HG03103 (cell line): ENCODE measurements at regions not wholly inside any gene's neighbourhood (a gene's known extent, or its start where the extent isn't known, plus 50 kb on each side); places are given as distances from the start of the nearest gene placed in this dataset.

Experiments used
- ATAC-seq: cut with Tn5 transposase; IDR thresholded peaks from one replicate; pipeline ENCODE4 v1.9.1; 2021; ENCODE audit warnings: low read depth; ENCODE audit not compliant: unreplicated experiment

DNA sequence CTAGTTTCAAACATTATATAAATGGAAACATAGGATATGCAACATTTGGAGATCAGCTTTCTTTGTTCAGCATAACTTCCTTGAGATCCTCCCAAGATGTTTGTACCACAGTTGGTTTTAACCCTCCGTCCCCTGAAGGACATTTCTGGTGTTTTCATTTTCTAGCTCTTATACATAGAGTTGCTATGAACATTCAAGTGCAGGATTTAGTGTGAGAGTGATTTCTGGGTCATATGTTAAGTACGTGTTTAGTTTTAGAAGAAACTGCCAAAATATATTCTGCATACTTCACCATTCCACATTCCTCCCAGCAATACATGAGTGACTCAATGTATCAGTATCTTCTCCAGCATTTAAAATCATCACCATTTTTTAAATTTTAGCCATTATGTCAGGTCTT is 588.7 kb upstream of the PFKP start:
- ATAC-seq = no peak

DNA sequence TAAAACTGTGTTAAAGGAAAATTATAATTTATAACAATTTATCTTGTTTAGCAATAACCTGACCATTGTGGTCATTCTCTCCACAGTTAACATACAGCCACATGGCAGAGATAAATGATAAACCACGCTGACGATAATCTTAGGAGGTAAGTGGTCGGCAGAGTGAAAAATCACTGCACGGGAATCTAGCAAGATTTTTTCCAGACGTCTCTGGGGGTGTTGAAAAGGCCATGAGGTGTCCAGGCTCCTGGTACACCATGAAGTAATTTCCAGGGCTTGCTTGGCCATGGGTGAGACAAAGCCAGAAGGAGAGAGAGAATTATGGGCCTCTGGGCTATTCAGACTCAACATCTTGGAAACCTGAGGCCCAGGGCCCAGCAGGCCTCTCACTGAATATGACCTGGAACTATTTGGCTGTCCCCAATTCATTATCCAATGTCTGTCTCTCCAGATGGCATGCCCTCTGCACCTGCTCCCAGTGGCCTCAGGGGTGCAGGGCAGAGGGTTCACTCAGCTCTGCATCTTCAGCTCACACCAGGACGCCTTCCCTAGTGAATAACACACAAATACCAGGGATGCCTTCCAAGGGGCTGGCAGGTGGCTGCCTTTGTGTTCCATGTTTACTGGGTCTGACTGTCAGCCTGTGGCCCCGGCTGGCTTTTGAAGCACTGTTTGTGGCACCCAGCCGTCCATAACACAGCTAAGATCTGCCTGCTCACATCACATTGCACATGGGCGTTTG is 590.4 kb upstream of the PFKP start:
- no peak for ATAC-seq

DNA sequence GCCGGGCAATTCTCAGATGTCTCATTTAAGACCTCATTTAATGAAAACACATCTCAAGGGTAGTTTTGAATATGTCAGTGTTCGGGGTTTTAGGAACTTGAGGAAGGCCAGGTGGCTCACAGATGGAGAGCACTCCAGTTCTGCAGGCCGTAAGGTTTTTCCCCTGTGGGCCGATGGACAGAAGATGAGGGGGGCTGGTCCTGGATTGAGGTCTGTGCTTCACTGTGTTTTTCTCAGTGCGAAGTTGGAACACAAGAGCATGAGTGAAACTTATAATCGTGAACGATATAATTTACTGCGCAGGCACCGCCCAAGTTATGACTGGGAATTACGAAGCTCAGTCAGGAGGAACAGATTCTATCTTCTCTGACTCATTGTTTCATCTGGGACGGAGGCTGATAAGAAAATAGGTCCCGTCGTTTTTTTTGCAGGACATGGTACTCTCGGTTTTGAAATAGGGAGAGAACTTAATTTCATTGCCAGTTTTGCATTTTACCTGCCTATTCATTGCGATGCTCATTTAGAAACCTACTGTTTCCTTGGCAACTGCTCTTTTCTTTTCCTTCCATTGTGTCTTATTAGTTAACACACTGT is 591.0 kb upstream of the PFKP start:
- ATAC-seq = no peak

GRCh38 chr10:2475711-2476217 is 591.6 kb upstream of the PFKP start:
- no peak for ATAC-seq

- no peak for ATAC-seq
Observed at GRCh38 chr10:2471811-2472210, 595.5 kb upstream of the PFKP start.

DNA sequence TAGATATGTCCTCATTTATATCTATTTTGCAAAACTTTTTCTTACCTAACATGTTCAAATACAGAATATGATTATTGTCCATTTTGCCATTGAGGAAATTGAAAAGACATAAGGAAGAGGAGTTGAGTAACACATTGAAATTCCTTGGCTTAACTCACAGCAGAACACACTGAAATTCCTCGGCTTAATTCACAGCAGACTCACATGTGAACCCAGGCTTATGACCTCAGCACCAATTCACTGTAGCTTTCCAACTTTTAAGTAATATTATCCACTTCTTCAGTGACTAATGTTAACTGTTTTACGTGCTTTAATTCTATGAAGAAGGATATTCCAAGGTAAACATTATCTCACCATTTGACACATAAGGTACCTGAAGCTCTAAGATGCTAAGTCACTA is 597.5 kb upstream of the PFKP start:
- ATAC-seq = no peak

- no peak for ATAC-seq
Observed at GRCh38 chr10:2464483-2464882, 602.9 kb upstream of the PFKP start.

GRCh38 chr10:2463316-2463715 is 604.0 kb upstream of the PFKP start:
- no peak for ATAC-seq

DNA sequence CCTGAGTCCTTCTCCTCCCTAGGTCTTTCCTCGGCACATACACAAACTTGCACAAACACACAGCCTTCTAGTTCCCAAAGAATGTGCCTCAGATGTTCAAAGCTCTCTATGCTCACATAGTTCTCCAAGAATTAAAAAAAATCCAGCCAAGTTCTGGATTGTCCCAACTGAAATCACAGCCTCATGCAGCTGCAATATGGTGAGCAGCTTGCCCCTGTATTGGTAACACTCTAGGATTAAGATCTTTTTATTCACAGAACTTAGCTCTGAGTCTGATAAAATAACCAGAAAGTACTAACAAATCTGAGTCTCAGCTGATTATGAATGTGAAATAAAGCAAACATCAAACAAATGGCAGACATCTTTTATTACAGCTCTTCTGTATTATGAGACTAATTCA is 604.8 kb upstream of the PFKP start:
- ATAC-seq = no peak

GRCh38 chr10:2460812-2461211 is 606.5 kb upstream of the PFKP start:
- no peak for ATAC-seq

GRCh38 chr10:2459713-2460112 is 607.6 kb upstream of the PFKP start:
- ATAC-seq = no peak

- ATAC-seq = no peak
Observed at GRCh38 chr10:2456834-2457233, 610.5 kb upstream of the PFKP start.

GRCh38 chr10:2445370-2445769 is 622.0 kb upstream of the PFKP start:
- no peak for ATAC-seq

DNA sequence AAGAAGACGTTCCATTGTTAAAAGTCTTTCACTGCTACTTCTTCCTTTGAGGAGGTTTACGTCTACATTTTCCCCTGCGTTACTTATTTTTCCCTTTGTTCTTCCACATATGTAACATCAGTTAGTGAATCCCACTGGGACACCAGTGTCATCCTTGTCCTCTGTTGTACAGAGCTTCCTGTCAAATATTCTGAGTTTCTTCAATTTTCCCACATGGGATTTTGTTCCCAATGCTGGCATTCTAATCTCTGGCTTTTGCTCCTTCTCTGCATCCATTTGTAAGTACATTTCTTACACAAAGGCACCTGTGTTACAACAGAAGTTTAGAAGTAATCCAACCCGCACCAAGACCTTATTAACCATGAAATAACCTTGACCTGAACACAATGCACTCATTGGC is 627.4 kb upstream of the PFKP start:
- no peak for ATAC-seq

DNA sequence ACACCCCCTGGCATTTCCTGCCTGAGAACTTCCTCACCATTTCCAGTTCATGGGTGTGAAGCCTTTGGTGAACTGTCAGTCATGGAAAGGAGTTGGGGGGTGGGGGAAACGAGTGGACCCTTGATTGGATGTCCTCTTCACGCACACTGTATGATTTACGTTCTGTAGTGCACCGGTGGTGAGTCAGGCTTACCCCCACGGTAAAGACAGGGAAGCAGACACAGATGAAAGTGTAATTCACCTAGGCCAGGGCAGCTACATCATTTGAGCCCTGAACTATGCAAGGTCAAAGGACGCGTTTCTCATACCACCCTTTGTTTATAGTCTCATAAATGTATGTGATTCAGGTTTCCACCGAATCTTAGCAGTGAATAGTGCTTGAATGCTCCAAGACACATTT is 628.3 kb upstream of the PFKP start:
- no peak for ATAC-seq

DNA sequence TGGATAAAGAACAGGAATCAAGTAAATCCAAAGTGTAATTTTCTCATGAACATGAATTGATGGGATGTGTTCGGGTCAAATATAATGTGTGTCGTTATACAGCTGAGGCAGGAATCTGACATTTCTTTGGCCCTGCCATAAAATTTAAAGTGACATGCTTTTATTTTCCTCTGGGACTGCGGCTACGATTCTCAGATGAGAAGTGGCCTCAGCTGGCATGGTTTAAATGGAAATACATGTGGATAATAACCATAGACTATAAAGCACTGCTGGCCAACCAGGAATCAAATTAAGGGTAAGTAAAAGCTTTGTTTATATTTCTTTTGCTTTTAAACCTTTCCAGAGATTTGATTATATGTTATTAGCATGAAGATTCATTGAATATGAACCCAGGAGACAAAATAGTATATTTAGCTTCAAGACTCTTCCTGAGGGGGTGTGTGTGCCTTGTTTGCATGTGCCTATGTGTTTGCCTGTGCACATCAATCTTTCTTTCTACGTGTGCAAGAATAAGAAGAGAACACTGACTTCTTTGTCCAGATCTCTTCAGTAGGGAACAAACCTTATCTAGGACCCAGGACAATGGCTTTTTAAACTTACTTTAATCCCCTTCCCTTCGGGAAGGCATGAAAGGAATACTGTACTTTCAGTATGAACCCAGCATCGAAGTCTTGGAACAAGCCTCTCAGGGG is 629.0 kb upstream of the PFKP start:
- ATAC-seq = no peak

- no peak for ATAC-seq
Observed at GRCh38 chr10:2436933-2437332, 630.4 kb upstream of the PFKP start.

GRCh38 chr10:2431961-2432360 is 635.4 kb upstream of the PFKP start:
- no peak for ATAC-seq

GRCh38 chr10:2427412-2427811 is 639.9 kb upstream of the PFKP start:
- no peak for ATAC-seq

- no peak for ATAC-seq
Observed at GRCh38 chr10:2425320-2425719, 642.0 kb upstream of the PFKP start.

DNA sequence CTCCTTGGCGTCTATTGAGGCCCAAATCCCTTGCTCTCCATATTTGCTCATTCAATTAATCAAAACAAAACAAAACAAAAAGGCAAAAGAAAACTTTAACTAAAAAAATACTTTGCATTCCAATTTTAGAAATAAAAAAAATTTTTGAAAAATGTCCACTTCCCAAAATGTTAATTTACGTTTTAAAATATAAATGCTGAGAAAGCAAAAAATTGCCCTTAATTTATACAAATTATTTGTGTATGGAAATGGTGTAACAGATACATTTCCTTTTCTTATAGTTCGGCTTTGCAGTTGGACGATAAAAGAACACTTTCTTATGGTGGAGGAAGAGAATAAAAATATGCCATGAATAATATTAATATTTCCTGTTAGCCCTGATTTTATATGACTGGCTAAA is 652.8 kb upstream of the PFKP start:
- ATAC-seq = no peak

- no peak for ATAC-seq
Observed at GRCh38 chr10:2414039-2414438, 653.3 kb upstream of the PFKP start.
